ENCODE measurements at regions not wholly inside any gene's neighbourhood (a gene's known extent, or its start where the extent isn't known, plus 50 kb on each side); places are given as distances from the start of the nearest gene placed in this dataset.

- TF ChIP-seq POLR2AphosphoS5 (IDR thresholded peaks at IDR 0.05), result no peak
- no peak for TF ChIP-seq POLR2A (IDR thresholded peaks at IDR 0.05)
- TF ChIP-seq, protein P1, sequence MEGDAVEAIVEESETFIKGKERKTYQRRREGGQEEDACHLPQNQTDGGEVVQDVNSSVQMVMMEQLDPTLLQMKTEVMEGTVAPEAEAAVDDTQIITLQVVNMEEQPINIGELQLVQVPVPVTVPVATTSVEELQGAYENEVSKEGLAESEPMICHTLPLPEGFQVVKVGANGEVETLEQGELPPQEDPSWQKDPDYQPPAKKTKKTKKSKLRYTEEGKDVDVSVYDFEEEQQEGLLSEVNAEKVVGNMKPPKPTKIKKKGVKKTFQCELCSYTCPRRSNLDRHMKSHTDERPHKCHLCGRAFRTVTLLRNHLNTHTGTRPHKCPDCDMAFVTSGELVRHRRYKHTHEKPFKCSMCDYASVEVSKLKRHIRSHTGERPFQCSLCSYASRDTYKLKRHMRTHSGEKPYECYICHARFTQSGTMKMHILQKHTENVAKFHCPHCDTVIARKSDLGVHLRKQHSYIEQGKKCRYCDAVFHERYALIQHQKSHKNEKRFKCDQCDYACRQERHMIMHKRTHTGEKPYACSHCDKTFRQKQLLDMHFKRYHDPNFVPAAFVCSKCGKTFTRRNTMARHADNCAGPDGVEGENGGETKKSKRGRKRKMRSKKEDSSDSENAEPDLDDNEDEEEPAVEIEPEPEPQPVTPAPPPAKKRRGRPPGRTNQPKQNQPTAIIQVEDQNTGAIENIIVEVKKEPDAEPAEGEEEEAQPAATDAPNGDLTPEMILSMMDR (IDR thresholded peaks at IDR 0.05 in 8 of 11, conservative IDR thresholded peaks at IDR 0.05 in 3 of 11), result no peak
- WGBS, 5 donors, result 30 to 34% (median 31%) methylated on average over 5 of the region's 5 CpGs
- no peaks in the 10 kb centered on the region for H3K36me3 ChIP-seq
- no peaks in the 10 kb centered on the region for H3K9me3 ChIP-seq
- DNase-seq, result no peak
- no peaks in the 10 kb centered on the region for H3K4me1 ChIP-seq
- no peak overlapping the region for H3K4me3 ChIP-seq
- H3K27ac ChIP-seq, result no peak overlapping the region
- no peaks in the 10 kb centered on the region for H3K27me3 ChIP-seq (replicated peaks in 1 of 7)
- intact Hi-C loops (cut with DNase I; ENCODE audit: low total_unique reads), result no loop called here
These were observed 1540.8 kb upstream of the PIK3C3 start for GRCh38 chr18:40414155-40414754.

DNA sequence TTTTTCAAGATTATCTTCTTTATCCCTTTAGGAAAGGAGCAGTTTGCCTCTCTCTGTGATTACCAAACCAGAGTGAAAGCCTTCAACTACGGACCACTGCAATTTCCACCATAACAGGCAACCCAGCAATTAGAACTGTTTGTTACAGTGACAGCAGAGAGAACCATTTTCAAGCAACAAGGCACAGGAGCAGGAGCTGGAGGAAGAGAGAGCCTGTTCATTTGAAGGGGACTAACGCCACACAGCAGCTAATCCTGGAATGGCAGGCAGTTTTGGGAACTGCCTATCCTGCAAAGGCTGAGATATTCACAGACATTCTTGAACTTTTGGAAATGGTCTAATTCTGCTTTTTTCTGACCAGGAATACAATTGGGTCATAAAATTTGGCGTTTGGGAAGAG lies 1541.9 kb upstream of the PIK3C3 start:
- WGBS, 5 donors, result 38 to 70% (median 54%) methylated on average over 3 of the region's 3 CpGs
- Histone ChIP-seq H3K27me3 (replicated peaks in 1 of 7) (no peaks in the 10 kb centered on the region), H3K4me3 (no peak overlapping the region), H3K36me3 (no peaks in the 10 kb centered on the region), H3K4me1 (no peaks in the 10 kb centered on the region), H3K27ac (no peak overlapping the region), H3K9me3 (no peaks in the 10 kb centered on the region)
- intact Hi-C loops (cut with DNase I; ENCODE audit: low total_unique reads), result no loop called here
- TF ChIP-seq, protein P1 (IDR thresholded peaks at IDR 0.05 in 8 of 11, conservative IDR thresholded peaks at IDR 0.05 in 3 of 11), result no peak
- DNase-seq, result no peak

- H3K27ac ChIP-seq, result no peak overlapping the region
- DNase-seq, result no peak
- no peaks in the 10 kb centered on the region for H3K27me3 ChIP-seq (replicated peaks in 1 of 7)
- TF ChIP-seq, protein P1 (IDR thresholded peaks at IDR 0.05 in 8 of 11, conservative IDR thresholded peaks at IDR 0.05 in 3 of 11), result no peak
- no peak for TF ChIP-seq POLR2AphosphoS5 (IDR thresholded peaks at IDR 0.05)
- H3K36me3 ChIP-seq, result no peaks in the 10 kb centered on the region
- WGBS, 5 donors, result 55 to 79% (median 68%) methylated on average over 3 of the region's 3 CpGs
- H3K4me1 ChIP-seq, result no peaks in the 10 kb centered on the region
- no peaks in the 10 kb centered on the region for H3K9me3 ChIP-seq
- intact Hi-C loops (cut with DNase I; ENCODE audit: low total_unique reads), result no loop called here
- no peak overlapping the region for H3K4me3 ChIP-seq
These were observed 1542.6 kb upstream of the PIK3C3 start for GRCh38 chr18:40412410-40412809.

GRCh38 chr18:40407909-40408308 lies 1547.1 kb upstream of the PIK3C3 start:
- no peak for DNase-seq
- Histone ChIP-seq H3K4me1 (no peaks in the 10 kb centered on the region), H3K36me3 (no peaks in the 10 kb centered on the region), H3K9me3 (no peaks in the 10 kb centered on the region), H3K27ac (no peak overlapping the region), H3K4me3 (no peak overlapping the region), H3K27me3 (replicated peaks in 1 of 7) (no peaks in the 10 kb centered on the region)
- TF ChIP-seq, protein P1 (IDR thresholded peaks at IDR 0.05 in 8 of 11, conservative IDR thresholded peaks at IDR 0.05 in 3 of 11), result no peak
- TF ChIP-seq POLR2AphosphoS5 (IDR thresholded peaks at IDR 0.05) (no peak), POLR2A (IDR thresholded peaks at IDR 0.05) (no peak)
- WGBS, 5 donors, result 35 to 56% (median 49%) methylated on average over 3 of the region's 3 CpGs
- intact Hi-C loops (cut with DNase I; ENCODE audit: low total_unique reads), result no loop called here
